ENCODE measurements at regions not wholly inside any gene's neighbourhood (a gene's known extent, or its start where the extent isn't known, plus 50 kb on each side); places are given as distances from the start of the nearest gene placed in this dataset.

DNA sequence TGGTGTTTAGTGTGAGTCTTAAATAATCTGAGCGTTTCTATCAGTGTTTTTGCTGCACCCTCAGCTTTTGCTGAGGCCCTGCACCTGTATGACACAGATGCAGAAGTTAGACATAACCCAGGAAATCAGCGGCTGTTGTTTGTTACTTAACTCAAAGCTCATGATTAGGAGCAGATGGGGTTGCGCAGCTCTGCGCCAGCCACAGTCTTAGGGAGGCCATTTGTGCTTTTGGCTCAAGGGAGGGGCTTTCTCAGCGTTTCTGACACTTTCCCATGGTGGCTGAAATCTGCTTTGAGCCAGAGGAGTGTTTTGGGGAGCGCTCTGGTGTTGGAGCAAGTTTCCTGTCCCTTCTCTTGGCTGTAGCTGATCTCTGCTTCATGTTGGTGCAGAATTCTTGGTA is 433.8 kb downstream of the NAF1 start:
- H2AFZ ChIP-seq (replicated peaks) = peak overlapping the region; percentile 93
- no peak overlapping the region for H3K27ac ChIP-seq
- no peaks in the 10 kb centered on the region for H3K36me3 ChIP-seq
- no peaks in the 10 kb centered on the region for H3K27me3 ChIP-seq
- Mint-ChIP-seq H3K27ac (no peak overlapping the region), H3K36me3 (no peaks in the 10 kb centered on the region), H3K4me1 (no peaks in the 10 kb centered on the region), H3K9me3 (no peaks in the 10 kb centered on the region), H3K4me3 (no peak overlapping the region), H3K27me3 (ENCODE audit: insufficient read depth, low read depth) (no peaks in the 10 kb centered on the region)
- no peak overlapping the region for H3K9ac ChIP-seq
- TF ChIP-seq EZH2 (IDR thresholded peaks at IDR 0.05) = no peak
- no peak for TF ChIP-seq EZH2phosphoT487 (IDR thresholded peaks at IDR 0.05)
- TF ChIP-seq, protein P1, sequence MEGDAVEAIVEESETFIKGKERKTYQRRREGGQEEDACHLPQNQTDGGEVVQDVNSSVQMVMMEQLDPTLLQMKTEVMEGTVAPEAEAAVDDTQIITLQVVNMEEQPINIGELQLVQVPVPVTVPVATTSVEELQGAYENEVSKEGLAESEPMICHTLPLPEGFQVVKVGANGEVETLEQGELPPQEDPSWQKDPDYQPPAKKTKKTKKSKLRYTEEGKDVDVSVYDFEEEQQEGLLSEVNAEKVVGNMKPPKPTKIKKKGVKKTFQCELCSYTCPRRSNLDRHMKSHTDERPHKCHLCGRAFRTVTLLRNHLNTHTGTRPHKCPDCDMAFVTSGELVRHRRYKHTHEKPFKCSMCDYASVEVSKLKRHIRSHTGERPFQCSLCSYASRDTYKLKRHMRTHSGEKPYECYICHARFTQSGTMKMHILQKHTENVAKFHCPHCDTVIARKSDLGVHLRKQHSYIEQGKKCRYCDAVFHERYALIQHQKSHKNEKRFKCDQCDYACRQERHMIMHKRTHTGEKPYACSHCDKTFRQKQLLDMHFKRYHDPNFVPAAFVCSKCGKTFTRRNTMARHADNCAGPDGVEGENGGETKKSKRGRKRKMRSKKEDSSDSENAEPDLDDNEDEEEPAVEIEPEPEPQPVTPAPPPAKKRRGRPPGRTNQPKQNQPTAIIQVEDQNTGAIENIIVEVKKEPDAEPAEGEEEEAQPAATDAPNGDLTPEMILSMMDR (IDR thresholded peaks at IDR 0.05) = no peak
- peak; percentile 18 for DNase-seq (ENCODE audit: low spot score)
- H3F3A ChIP-seq (ENCODE audit: low read depth) = no peaks in the 10 kb centered on the region
- H3K4me3 ChIP-seq = no peak overlapping the region
- no peak overlapping the region for H3K4me2 ChIP-seq
- H4K20me1 ChIP-seq (ENCODE audit: low read depth) = no peaks in the 10 kb centered on the region
- H3K4me1 ChIP-seq = no peaks in the 10 kb centered on the region
- no peaks in the 10 kb centered on the region for H3K9me3 ChIP-seq (ENCODE audit: low read depth)
- no peaks in the 10 kb centered on the region for H3K79me2 ChIP-seq (ENCODE audit: low read depth)

- Mint-ChIP-seq H3K4me1 (no peaks in the 10 kb centered on the region), H3K9me3 (no peaks in the 10 kb centered on the region), H3K27ac (no peak overlapping the region), H3K36me3 (no peaks in the 10 kb centered on the region), H3K4me3 (no peak overlapping the region), H3K27me3 (ENCODE audit: insufficient read depth, low read depth) (no peaks in the 10 kb centered on the region)
- no peaks in the 10 kb centered on the region for H3K79me2 ChIP-seq (ENCODE audit: low read depth)
- no peak overlapping the region for H3K4me2 ChIP-seq
- H3K27me3 ChIP-seq = no peaks in the 10 kb centered on the region
- H3F3A ChIP-seq (ENCODE audit: low read depth) = no peaks in the 10 kb centered on the region
- no peaks in the 10 kb centered on the region for H3K36me3 ChIP-seq
- H3K9ac ChIP-seq = no peak overlapping the region
- H3K27ac ChIP-seq = no peak overlapping the region
- H3K4me1 ChIP-seq = no peaks in the 10 kb centered on the region
- no peak overlapping the region for H2AFZ ChIP-seq (replicated peaks)
- no peak for TF ChIP-seq EZH2 (IDR thresholded peaks at IDR 0.05)
- TF ChIP-seq, protein P1 (IDR thresholded peaks at IDR 0.05) = no peak
- no peak for TF ChIP-seq EZH2phosphoT487 (IDR thresholded peaks at IDR 0.05)
- H4K20me1 ChIP-seq (ENCODE audit: low read depth) = no peaks in the 10 kb centered on the region
- no peak for DNase-seq (ENCODE audit: low spot score)
- no peak overlapping the region for H3K4me3 ChIP-seq
- no peaks in the 10 kb centered on the region for H3K9me3 ChIP-seq (ENCODE audit: low read depth)
These were observed 438.9 kb downstream of the NAF1 start for GRCh38 chr4:162727766-162728165.

GRCh38 chr4:162727232-162727631 is 439.5 kb downstream of the NAF1 start:
- no peaks in the 10 kb centered on the region for H3K9me3 Mint-ChIP-seq
- H3K36me3 ChIP-seq = no peaks in the 10 kb centered on the region
- H3K4me1 ChIP-seq = no peaks in the 10 kb centered on the region
- no peak overlapping the region for H3K27ac Mint-ChIP-seq
- H3K9me3 ChIP-seq (ENCODE audit: low read depth) = no peaks in the 10 kb centered on the region
- H3K9ac ChIP-seq = no peak overlapping the region
- H3K4me1 Mint-ChIP-seq = no peaks in the 10 kb centered on the region
- no peak overlapping the region for H3K4me2 ChIP-seq
- no peak overlapping the region for H3K4me3 Mint-ChIP-seq
- H4K20me1 ChIP-seq (ENCODE audit: low read depth) = no peaks in the 10 kb centered on the region
- no peaks in the 10 kb centered on the region for H3K36me3 Mint-ChIP-seq
- no peaks in the 10 kb centered on the region for H3K27me3 ChIP-seq
- DNase-seq (ENCODE audit: low spot score) = no peak
- no peaks in the 10 kb centered on the region for H3F3A ChIP-seq (ENCODE audit: low read depth)
- no peaks in the 10 kb centered on the region for H3K79me2 ChIP-seq (ENCODE audit: low read depth)
- no peak overlapping the region for H3K4me3 ChIP-seq
- no peaks in the 10 kb centered on the region for H3K27me3 Mint-ChIP-seq (ENCODE audit: insufficient read depth, low read depth)
- H3K27ac ChIP-seq = no peak overlapping the region
- TF ChIP-seq, protein P1 (IDR thresholded peaks at IDR 0.05) = no peak
- no peak for TF ChIP-seq EZH2 (IDR thresholded peaks at IDR 0.05)
- TF ChIP-seq EZH2phosphoT487 (IDR thresholded peaks at IDR 0.05) = no peak
- no peak overlapping the region for H2AFZ ChIP-seq (replicated peaks)
